GM10266 (cell line): ENCODE measurements at regions not wholly inside any gene's neighbourhood (a gene's known extent, or its start where the extent isn't known, plus 50 kb on each side); places are given as distances from the start of the nearest gene placed in this dataset.
"Not testable (repeated sequence)": the region's sequence is repeated elsewhere in the genome, so short reads cannot be mapped to it uniquely, and the experiment has no call there.

Experiments used
- DNase-seq: peaks from one replicate; pipeline ENCODE4 v3.0.0; 2012; ENCODE audit errors: extremely low spot score
- TF ChIP-seq, protein P1 (sequence below): IDR thresholded peaks from 2 replicates; pipeline ENCODE4 v1.5.1; 2012; ENCODE audit warnings: mild to moderate bottlenecking, low read depth; ENCODE audit not compliant: control insufficient read depth, insufficient read depth; ENCODE audit errors: missing control alignments

DNA sequence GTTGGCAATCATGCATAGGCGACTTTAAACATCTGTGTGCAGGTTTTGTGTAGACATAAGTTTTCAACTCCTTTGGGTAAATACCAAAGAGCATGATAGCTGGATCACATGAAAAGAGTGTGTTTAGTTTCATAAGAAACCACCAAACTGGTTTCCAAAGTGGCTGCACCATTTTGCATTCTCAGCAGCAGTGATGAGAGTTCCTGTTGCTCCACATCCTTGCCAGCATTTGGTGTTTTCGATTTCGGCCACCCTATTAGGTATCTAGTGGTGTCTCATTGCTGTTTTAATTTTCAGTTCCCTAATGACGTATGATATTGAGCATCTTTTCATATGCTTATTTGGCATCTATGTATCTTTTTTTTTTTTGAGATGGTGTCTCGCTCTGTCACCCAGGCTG is 62.8 kb upstream of the CCND1 start:
- TF ChIP-seq, protein P1, sequence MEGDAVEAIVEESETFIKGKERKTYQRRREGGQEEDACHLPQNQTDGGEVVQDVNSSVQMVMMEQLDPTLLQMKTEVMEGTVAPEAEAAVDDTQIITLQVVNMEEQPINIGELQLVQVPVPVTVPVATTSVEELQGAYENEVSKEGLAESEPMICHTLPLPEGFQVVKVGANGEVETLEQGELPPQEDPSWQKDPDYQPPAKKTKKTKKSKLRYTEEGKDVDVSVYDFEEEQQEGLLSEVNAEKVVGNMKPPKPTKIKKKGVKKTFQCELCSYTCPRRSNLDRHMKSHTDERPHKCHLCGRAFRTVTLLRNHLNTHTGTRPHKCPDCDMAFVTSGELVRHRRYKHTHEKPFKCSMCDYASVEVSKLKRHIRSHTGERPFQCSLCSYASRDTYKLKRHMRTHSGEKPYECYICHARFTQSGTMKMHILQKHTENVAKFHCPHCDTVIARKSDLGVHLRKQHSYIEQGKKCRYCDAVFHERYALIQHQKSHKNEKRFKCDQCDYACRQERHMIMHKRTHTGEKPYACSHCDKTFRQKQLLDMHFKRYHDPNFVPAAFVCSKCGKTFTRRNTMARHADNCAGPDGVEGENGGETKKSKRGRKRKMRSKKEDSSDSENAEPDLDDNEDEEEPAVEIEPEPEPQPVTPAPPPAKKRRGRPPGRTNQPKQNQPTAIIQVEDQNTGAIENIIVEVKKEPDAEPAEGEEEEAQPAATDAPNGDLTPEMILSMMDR: no peak
- no peak for DNase-seq

- no peak for DNase-seq
- TF ChIP-seq, protein P1: no peak
Observed at GRCh38 chr11:69580529-69580928, 60.4 kb upstream of the CCND1 start.

DNA sequence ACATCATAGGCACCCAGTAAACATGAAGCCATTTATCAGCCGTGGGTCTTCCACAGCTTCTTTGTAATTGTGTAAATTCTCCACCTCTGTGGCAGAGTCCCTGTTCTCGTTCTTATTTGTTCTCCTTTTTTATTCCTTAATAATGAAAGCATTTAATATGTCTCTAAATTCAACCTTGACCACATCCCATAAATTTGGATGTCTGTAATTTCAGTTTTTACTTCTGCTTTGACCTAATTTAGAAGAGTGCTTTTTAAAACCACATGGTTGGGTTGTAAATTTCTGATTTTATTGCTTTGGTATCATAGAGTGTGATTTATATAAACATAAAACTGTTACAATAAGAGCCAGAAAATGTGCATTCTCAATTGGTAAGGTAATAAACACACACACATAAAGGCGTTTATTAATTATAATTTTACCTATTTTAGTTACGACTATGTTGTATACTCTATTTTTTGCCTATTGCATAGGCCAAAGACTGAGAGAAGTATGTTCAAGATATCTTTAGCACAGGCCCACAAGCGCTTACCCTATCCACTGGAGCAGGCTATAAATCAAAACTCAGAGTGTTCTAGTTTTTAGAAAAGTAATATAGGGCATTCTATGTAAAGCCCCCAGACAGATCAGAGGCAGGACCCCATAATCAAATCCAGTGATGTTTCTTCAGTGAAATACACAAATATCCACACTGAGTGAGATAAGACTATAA is 58.0 kb upstream of the CCND1 start:
- no peak for DNase-seq
- TF ChIP-seq, protein P1: no peak

DNA sequence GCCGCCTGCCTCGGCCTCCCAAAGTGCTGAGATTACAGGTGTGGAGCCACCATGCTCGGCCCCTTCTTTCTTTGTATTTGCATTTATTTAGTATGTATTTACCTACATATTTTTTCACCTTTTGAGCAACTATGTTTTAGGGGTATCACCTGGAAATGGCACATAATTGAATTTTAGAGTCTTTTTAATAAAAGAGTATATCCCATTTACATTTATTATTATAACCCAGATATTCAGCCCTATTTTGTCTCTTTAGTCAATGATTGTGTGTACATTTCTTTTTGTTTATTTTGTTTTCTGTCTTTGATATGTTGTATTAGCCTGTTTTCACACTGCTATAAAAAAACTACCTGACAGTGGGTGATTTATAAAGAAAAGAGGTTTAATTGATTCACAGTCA is 56.8 kb upstream of the CCND1 start:
- TF ChIP-seq, protein P1: no peak

GRCh38 chr11:69585385-69585784 is 55.6 kb upstream of the CCND1 start:
- DNase-seq: no peak
- TF ChIP-seq, protein P1: no peak

More for the DNA sequence above, 56.8 kb upstream of the CCND1 start:
- DNase-seq: no peak

DNA sequence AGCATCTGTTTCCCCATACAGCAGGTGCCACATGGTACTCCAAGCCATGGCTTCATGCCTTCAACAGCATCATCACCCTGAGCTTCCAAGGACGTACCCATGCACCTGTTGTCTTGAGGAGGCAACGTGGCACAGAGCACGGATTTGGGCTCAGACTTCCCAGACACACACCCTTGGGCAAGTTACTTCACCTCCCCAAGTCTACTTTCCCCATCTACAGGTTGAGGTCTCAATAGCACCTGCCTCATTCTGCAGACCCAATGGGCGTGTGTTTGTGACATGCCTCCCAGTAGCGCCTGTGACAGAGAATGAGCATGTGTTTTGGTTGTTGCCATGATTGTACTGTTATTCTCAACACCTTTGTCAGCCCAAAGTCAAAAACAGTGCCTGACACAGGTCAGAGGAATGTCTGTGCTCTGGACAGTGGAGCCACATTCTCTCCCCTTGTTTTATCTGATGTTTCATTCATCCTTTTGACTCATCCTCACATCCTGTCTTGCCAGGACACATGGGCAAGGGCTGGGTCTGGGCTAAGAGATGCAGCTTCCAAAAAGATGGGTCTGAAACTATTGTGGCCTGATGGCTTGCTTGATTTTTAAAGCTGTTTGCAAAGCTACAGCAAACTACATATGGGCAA is 53.4 kb upstream of the CCND1 start:
- DNase-seq: no peak
- TF ChIP-seq, protein P1: no peak

DNA sequence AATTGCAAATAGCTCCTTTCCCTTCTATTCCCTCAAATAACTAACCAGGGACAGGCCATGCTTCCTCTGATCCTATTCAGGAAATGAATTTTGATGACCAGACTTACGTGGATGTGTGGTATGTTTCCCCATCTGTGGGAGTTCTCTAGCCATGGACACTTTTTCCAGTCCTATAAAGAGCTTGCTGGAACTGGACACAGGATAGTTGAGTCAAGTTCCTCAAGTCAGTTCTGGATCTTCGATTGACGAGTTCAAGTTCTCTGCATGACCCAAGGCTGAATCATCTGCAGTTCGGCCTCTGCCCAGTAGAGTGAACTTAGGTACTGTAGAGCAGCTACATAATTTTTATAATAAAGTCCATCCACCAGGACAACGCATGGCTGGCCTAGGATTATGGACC is 52.7 kb upstream of the CCND1 start:
- TF ChIP-seq, protein P1: no peak
- DNase-seq: no peak

GRCh38 chr11:69590088-69590487 is 50.9 kb upstream of the CCND1 start:
- not testable (repeated sequence) for DNase-seq
